Suppressor macrophage treated with lipopolysaccharide for 4 hours (primary cell): ENCODE measurements at regions not wholly inside any gene's neighbourhood (a gene's known extent, or its start where the extent isn't known, plus 50 kb on each side); places are given as distances from the start of the nearest gene placed in this dataset.
"Not testable (repeated sequence)": the region's sequence is repeated elsewhere in the genome, so short reads cannot be mapped to it uniquely, and the experiment has no call there.

Experiments
- DNase-seq: peaks from one replicate; pipeline ENCODE4 v3.0.0-alpha.2; 2020

GRCh38 chr5:130436430-130436829 is 532.2 kb downstream of the CHSY3 start:
- no peak for DNase-seq

GRCh38 chr5:130427222-130427955 is 523.1 kb downstream of the CHSY3 start:
- no peak for DNase-seq

- DNase-seq: no peak
Observed at GRCh38 chr5:130425424-130425823, 521.2 kb downstream of the CHSY3 start.

GRCh38 chr5:130424341-130424740 is 520.1 kb downstream of the CHSY3 start:
- DNase-seq: no peak

GRCh38 chr5:130402906-130403305 is 498.6 kb downstream of the CHSY3 start:
- DNase-seq: no peak

- no peak for DNase-seq
Observed at GRCh38 chr5:130400091-130400490, 495.8 kb downstream of the CHSY3 start.

- DNase-seq: no peak
Observed at GRCh38 chr5:130398825-130399224, 494.6 kb downstream of the CHSY3 start.

- DNase-seq: not testable (repeated sequence)
Observed at GRCh38 chr5:130397727-130398126, 493.5 kb downstream of the CHSY3 start.

GRCh38 chr5:130397132-130397531 is 492.9 kb downstream of the CHSY3 start:
- DNase-seq: no peak

GRCh38 chr5:130391727-130392264 is 487.5 kb downstream of the CHSY3 start:
- DNase-seq: not testable (repeated sequence)

- DNase-seq: no peak
Observed at GRCh38 chr5:130386155-130386554, 481.9 kb downstream of the CHSY3 start.

GRCh38 chr5:130385656-130386055 is 481.4 kb downstream of the CHSY3 start:
- no peak for DNase-seq

GRCh38 chr5:130365956-130366355 is 461.7 kb downstream of the CHSY3 start:
- DNase-seq: no peak

GRCh38 chr5:130350131-130350530 is 445.9 kb downstream of the CHSY3 start:
- DNase-seq: no peak

GRCh38 chr5:130337179-130337888 is 433.1 kb downstream of the CHSY3 start:
- no peak for DNase-seq

- DNase-seq: no peak
Observed at GRCh38 chr5:130335117-130335516, 430.9 kb downstream of the CHSY3 start.

GRCh38 chr5:130333089-130333488 is 428.8 kb downstream of the CHSY3 start:
- DNase-seq: no peak

- no peak for DNase-seq
Observed at GRCh38 chr5:130331332-130331731, 427.1 kb downstream of the CHSY3 start.

- no peak for DNase-seq
Observed at GRCh38 chr5:130324953-130325671, 420.8 kb downstream of the CHSY3 start.

GRCh38 chr5:130323804-130324454 is 419.7 kb downstream of the CHSY3 start:
- DNase-seq: no peak

- DNase-seq: no peak
Observed at GRCh38 chr5:130321931-130322330, 417.7 kb downstream of the CHSY3 start.

GRCh38 chr5:130316971-130317680 is 412.9 kb downstream of the CHSY3 start:
- no peak for DNase-seq
